Stimulated activated CD8-positive, alpha-beta memory T cell treated with anti-CD3 and anti-CD28 coated beads, Interleukin-7, amount 100 ng/mL, for 48 hours (primary cell): ENCODE measurements at regions not wholly inside any gene's neighbourhood (a gene's known extent, or its start where the extent isn't known, plus 50 kb on each side); places are given as distances from the start of the nearest gene placed in this dataset.
A peak's percentile ranks its signal among the peaks of the same experiment; 100 is the strongest.
"Not testable (repeated sequence)": the region's sequence is repeated elsewhere in the genome, so short reads cannot be mapped to it uniquely, and the experiment has no call there.

ENCODE experiments used
- DNase-seq, 2 donors: peaks; one replicate each; pipeline ENCODE4 v3.0.0-alpha.2; 2020; ENCODE audit warnings: low read depth in 1 of 2; ENCODE audit errors: extremely low read depth in 1 of 2

GRCh38 chr3:106115557-106115956 is 246.7 kb upstream of the CBLB start:
- no peak for DNase-seq

GRCh38 chr3:106116733-106117489 is 248.1 kb upstream of the CBLB start:
- no peak for DNase-seq

DNA sequence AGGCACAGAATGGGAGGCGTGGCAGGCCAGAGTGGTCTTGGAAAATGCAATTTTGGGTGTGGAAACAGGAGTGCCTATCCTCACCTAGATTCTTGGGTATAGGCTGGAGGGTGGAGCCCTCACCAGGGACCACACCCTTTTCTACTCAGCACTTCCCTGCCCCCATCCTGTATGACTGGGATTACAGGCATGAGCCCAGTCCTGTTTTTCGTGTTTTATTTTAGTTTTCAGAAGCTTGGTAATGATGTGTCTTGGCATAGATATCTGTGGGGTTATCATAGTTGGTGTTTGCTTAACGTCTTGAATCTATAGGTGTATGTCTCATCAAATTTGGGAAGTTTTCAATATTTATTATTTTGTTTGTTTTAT is 248.7 kb upstream of the CBLB start:
- DNase-seq = no peak

DNA sequence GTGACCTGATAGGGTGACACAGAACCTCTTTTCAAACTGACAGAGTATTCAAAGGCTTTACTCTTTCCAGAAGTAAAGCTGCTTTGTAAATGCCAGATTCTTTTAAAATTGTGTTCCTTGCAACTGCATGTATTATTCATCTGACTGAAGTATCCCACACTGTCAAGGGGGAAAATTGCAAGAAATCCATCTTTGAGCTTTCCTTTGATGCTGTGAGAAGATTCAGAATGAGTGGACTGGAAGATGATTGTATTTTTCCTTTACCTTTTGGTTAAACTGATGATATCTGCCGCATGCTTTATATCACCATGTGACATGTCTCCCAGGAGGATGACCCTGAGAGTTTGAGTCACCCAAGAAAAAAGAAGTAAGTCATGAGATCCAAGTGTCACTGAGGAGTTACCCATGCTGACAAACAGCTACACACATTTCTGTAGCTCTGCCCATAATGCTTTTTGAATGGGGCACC is 250.8 kb upstream of the CBLB start:
- peak in 1 of 2 donors; percentile 27 for DNase-seq

DNA sequence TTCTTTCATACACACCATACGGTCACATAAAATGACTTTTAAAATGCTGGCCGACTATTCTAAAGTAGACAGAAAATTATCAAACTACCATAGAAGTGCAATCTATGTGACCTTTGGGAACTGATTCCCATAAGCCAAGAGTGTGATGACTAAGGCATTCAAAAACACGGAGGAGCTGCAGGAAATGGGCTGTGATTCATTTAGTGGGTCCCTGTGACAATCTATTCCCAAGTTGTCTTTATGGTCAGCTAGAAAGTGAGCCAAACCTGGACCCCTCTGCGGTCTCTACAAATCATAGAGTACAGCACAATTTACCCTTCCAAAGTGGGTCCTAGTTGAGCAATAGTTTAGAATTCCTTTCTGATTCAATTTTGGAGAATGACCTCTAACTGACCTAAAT is 251.5 kb upstream of the CBLB start:
- no peak for DNase-seq

GRCh38 chr3:106121491-106122289 is 252.9 kb upstream of the CBLB start:
- no peak for DNase-seq

DNA sequence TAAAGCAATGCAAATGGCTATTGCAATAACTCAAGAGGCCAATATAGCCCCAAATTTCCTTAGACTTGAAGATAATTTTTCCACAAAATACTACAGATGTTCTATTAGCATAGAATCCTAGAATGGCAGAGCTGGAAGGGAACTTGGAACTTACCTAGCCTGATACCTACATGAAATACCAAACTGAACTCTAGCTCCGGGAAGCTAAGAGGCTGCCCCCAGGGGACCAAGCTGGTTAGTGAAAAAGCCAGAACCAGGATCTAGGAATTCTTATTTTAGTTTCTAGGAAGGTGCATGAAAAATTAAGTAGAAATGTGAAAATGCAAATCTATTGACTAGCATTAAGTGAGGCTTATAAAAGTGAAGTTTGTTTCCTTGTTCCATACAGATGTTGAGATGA is 256.0 kb upstream of the CBLB start:
- no peak for DNase-seq

- no peak for DNase-seq
Observed at GRCh38 chr3:106125321-106125720, 256.5 kb upstream of the CBLB start.

- DNase-seq = no peak
Observed at GRCh38 chr3:106126067-106126845, 257.4 kb upstream of the CBLB start.

GRCh38 chr3:106126846-106127235 is 258.0 kb upstream of the CBLB start:
- DNase-seq = no peak

DNA sequence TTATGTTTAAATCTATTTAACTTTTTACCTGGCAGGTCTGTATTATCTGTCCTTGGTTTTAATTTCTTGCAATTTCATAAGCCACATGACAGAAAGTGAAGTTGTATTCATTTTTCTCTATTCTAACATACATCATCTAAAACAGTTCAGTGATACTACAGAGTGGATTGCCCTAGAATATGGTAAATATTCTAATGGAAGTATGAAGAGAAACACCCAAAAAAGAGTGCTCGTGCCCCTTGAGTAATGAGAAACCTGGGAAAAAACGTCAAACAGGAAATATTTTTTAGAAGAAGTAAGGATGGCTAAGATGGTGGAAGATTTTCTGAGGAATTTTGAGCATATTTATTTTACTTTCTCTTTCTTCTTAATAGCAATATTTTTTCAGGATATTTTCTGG is 261.1 kb upstream of the CBLB start:
- DNase-seq = no peak

DNA sequence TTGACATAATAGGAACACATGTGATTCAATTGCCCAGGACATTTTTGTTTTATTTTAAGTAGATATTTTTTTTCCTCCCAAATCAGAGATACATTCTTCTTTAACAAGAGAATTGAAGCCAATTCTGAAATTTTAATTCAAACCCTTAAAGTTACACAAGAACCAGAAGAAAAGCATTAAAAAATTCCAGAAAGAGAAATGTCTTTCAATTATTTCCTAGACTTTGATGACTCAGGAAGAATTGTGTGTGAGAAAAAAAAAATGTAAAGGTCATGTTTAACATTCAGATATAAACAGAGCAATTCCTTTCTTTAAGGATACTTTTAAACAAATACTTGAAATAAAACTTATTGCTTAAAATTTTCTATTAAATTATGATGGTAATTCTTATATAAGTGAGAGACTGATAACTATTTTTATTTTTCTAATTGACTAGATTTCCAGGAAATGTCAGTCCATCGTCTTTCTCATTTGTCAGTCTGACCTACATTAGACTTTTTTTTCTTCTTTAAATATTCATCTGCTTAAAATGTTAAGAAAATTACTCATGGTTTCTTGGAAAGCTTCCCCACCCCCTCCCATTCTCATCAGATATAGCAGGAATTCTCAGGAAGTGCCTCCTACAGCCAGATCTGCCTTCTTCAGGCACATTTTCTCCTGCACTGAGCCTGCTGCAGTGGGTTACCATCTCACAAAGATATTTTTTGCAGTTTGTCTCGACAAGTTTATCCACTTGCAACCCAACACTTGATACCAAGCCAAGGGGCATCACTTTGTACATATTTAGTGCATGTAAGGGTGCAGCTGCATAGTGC is 261.8 kb upstream of the CBLB start:
- DNase-seq = no peak

DNA sequence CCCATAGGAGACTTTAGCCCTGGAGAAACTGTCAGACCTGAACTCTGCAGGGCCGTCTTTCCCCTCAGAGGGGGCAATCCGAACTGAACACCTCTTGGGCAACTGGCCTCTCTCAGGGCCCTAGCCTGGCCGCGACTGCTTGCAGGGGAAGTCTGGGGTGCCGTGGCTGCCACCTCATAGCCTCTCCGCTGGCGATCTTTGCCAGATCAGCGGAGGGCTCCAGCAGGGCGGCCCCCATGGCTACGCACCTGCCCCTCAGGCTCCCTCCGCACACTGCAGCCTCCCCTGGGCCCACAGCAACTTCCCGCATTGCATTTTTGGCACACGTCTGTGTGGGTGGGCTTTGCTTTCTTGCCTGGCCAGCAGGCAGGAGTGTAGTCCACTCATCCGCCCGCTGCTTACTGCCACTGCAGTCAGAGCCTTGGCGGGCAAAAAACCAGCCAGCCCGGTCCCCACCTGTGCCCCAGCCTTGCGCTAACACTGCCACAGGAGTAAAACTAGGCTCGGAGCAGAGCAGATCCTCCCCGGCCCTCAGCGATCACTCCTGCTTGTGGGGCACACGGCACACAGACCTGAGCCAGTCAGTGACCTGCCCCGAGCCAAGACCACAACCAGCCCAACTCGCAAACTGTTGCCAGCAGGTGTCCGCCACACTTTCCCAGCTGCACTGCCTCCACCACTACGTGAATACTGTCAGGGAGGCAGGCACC is 266.8 kb upstream of the CBLB start:
- DNase-seq = no peak

DNA sequence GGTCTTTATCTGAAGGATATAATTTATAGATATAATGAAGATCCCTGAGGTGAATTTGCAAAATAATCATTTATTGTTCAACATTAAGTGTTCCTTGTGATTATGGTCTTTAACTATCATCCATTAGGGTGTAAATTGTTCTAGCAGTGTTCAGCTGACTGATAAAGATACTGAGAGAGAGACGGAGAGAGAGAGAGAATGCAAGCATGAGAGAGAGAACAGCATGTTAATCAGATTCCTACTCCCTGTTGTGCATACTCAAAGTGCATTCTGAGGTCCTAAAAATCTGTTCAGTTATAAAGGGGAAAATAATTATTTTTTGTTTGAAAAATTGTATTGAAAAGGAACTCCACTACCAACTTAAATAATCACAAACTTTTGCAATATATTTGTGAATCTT is 271.0 kb upstream of the CBLB start:
- no peak for DNase-seq

- DNase-seq = no peak
Observed at GRCh38 chr3:106140431-106140830, 271.6 kb upstream of the CBLB start.

- DNase-seq = no peak
Observed at GRCh38 chr3:106144030-106144429, 275.2 kb upstream of the CBLB start.

- DNase-seq = not testable (repeated sequence)
Observed at GRCh38 chr3:106148440-106149082, 279.7 kb upstream of the CBLB start.

- DNase-seq = no peak
Observed at GRCh38 chr3:106157411-106157810, 288.6 kb upstream of the CBLB start.

GRCh38 chr3:106160396-106160795 is 291.6 kb upstream of the CBLB start:
- DNase-seq = no peak

DNA sequence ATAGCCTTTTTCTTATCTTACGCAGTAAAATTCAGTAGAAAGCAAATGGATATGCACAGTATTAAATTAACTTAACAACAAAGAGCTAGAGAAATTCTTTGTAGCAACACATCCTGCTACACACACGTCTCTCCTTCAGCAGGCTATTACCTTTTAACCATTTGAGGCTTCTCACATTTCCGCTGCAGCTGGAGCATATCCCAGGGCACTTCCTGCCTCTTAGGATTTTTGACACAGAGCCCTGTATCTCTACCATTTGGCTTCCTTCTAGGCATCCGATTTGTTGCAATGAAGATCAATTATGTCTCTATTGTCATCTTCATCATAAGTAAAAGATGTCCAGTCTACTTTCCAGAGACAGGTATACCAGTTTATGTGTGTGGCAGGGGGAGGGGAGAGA is 292.4 kb upstream of the CBLB start:
- no peak for DNase-seq
